ENCODE measurements at regions not wholly inside any gene's neighbourhood (a gene's known extent, or its start where the extent isn't known, plus 50 kb on each side); places are given as distances from the start of the nearest gene placed in this dataset.

DNA sequence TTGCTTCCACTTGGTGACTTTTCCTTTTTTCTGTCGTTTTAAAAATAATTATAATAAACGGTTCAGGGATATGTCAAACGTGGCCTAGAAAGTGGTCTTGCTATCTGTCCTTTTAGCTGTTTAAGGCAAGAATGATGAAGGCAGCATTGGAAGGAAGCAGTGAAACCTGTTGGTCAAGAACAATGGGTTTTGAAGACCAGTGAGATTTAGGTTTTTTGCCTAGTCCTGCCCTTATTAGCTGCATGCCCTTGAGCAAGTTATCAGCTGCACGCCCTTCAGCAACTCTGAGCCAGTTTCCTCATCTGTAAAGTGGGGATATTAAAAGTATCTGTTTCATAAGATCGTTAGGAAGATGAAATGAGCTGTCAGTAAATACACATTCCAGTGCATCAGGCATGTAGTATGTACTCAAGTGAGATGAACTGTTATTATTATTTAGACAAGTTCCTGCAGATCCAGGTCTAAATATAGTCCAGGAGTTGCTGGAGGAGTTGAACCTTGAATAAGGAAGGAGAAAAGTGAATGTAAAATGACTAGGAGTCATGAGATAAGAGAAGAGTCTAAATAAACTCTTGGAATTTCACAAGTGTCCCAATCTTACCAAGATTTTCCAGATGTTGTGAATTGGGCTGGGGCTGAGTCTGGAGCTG, 90.8 kb upstream of the HSD17B12 start:
- TF ChIP-seq, protein P1, sequence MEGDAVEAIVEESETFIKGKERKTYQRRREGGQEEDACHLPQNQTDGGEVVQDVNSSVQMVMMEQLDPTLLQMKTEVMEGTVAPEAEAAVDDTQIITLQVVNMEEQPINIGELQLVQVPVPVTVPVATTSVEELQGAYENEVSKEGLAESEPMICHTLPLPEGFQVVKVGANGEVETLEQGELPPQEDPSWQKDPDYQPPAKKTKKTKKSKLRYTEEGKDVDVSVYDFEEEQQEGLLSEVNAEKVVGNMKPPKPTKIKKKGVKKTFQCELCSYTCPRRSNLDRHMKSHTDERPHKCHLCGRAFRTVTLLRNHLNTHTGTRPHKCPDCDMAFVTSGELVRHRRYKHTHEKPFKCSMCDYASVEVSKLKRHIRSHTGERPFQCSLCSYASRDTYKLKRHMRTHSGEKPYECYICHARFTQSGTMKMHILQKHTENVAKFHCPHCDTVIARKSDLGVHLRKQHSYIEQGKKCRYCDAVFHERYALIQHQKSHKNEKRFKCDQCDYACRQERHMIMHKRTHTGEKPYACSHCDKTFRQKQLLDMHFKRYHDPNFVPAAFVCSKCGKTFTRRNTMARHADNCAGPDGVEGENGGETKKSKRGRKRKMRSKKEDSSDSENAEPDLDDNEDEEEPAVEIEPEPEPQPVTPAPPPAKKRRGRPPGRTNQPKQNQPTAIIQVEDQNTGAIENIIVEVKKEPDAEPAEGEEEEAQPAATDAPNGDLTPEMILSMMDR (IDR thresholded peaks at IDR 0.05; ENCODE audit: insufficient read depth, low read depth, low read length), result no peak
- no peak for TF ChIP-seq EZH2 (IDR thresholded peaks at IDR 0.05; ENCODE audit: insufficient read depth, low read length)
